Activated naive CD4-positive, alpha-beta T cell treated with anti-CD3 and anti-CD28 coated beads for 36 hours (primary cell): ENCODE measurements at regions not wholly inside any gene's neighbourhood (a gene's known extent, or its start where the extent isn't known, plus 50 kb on each side); places are given as distances from the start of the nearest gene placed in this dataset. TPM values are rescaled to one million over a fixed set of nuclear protein-coding genes. Genes with fewer than 3 reads are reported as not detected.

Experiments used
- CTCF ChIA-PET: fragments of 350-600 bp; sonication (Branson Sonifier 250); formaldehyde crosslinking; loops from one replicate; lab custom pipeline; 2021; ENCODE audit warnings: antibody characterized with exemption; lab: Charles Lee
- DNase-seq: peaks from one replicate; pipeline ENCODE4 v3.0.0-alpha.2; 2020
- H3K27ac Mint-ChIP-seq: one replicate; pipeline ENCODE4 v1.8.0; 2021; ENCODE audit warnings: mild to moderate bottlenecking, mixed read lengths
- H3K27me3 Mint-ChIP-seq: one replicate; pipeline ENCODE4 v1.8.0; 2021; ENCODE audit warnings: low read depth, mixed read lengths
- H3K36me3 Mint-ChIP-seq: one replicate; pipeline ENCODE4 v1.8.0; 2021; ENCODE audit warnings: low read depth, mixed read lengths
- H3K4me1 Mint-ChIP-seq: one replicate; pipeline ENCODE4 v1.8.0; 2021; ENCODE audit warnings: low read depth, mixed read lengths
- H3K4me3 Mint-ChIP-seq: one replicate; pipeline ENCODE4 v1.8.0; 2021; ENCODE audit warnings: mild to moderate bottlenecking, moderate library complexity, mixed read lengths
- H3K9me3 Mint-ChIP-seq: one replicate; pipeline ENCODE4 v1.8.0; 2021; ENCODE audit warnings: mixed read lengths
- intact Hi-C: fragments of 100-400 bp; cut with micrococcal nuclease; formaldehyde crosslinking; loops from one replicate; pipeline ENCODE4 v1.15.1; 2023
- microRNA-seq: library from miRNA; unstranded; fragments of <30 nt; microRNA quantifications from one replicate; pipeline ENCODE4 v1.2.0, GENCODE V29; 2022; ENCODE audit warnings: borderline microRNAs expressed, borderline replicate concordance

- Mint-ChIP-seq H3K27ac (no peak overlapping the region), H3K9me3 (no peaks in the 10 kb centered on the region)
Observed at GRCh38 chr11:103842191-103842590, 194.2 kb upstream of the DDI1 start.

GRCh38 chr11:103842795-103843194 lies 193.6 kb upstream of the DDI1 start:
- Mint-ChIP-seq H3K27me3 (no peaks in the 10 kb centered on the region), H3K4me3 (no peak overlapping the region), H3K36me3 (no peaks in the 10 kb centered on the region), H3K27ac (no peak overlapping the region), H3K4me1 (no peaks in the 10 kb centered on the region), H3K9me3 (no peaks in the 10 kb centered on the region)
- DNase-seq, result no peak
- CTCF ChIA-PET, result interaction anchor here (0.6 kb wide), 1 partner anchor 425 kb away, joined by 4 read pairs; no protein-coding TSS in a partner anchor
- intact Hi-C loops, result no loop called here

More at GRCh38 chr11:103842191-103842590, 194.2 kb upstream of the DDI1 start:
- CTCF ChIA-PET, result no interaction called here
- H3K4me3 Mint-ChIP-seq, result no peak overlapping the region
- H3K36me3 Mint-ChIP-seq, result no peaks in the 10 kb centered on the region
- DNase-seq, result no peak
- H3K4me1 Mint-ChIP-seq, result no peaks in the 10 kb centered on the region
- intact Hi-C loops, result no loop called here
- no peaks in the 10 kb centered on the region for H3K27me3 Mint-ChIP-seq

- intact Hi-C loops, result no loop called here
- Mint-ChIP-seq H3K4me1 (no peaks in the 10 kb centered on the region), H3K27ac (no peak overlapping the region), H3K36me3 (no peaks in the 10 kb centered on the region), H3K9me3 (no peaks in the 10 kb centered on the region), H3K4me3 (no peak overlapping the region), H3K27me3 (no peaks in the 10 kb centered on the region)
- DNase-seq, result no peak
- CTCF ChIA-PET, result no interaction called here
Observed at GRCh38 chr11:103844327-103845215, 191.9 kb upstream of the DDI1 start.

- no peaks in the 10 kb centered on the region for H3K9me3 Mint-ChIP-seq
- CTCF ChIA-PET, result no interaction called here
- H3K4me1 Mint-ChIP-seq, result no peaks in the 10 kb centered on the region
- no peaks in the 10 kb centered on the region for H3K36me3 Mint-ChIP-seq
- DNase-seq, result no peak
- no peak overlapping the region for H3K27ac Mint-ChIP-seq
- no peaks in the 10 kb centered on the region for H3K27me3 Mint-ChIP-seq
- intact Hi-C loops, result no loop called here
- no peak overlapping the region for H3K4me3 Mint-ChIP-seq
Observed at GRCh38 chr11:103845331-103845730, 191.1 kb upstream of the DDI1 start.

- H3K27ac Mint-ChIP-seq, result no peak overlapping the region
- H3K27me3 Mint-ChIP-seq, result no peaks in the 10 kb centered on the region
- H3K4me1 Mint-ChIP-seq, result no peaks in the 10 kb centered on the region
- no peak for DNase-seq
- no peaks in the 10 kb centered on the region for H3K9me3 Mint-ChIP-seq
- CTCF ChIA-PET, result no interaction called here
- H3K4me3 Mint-ChIP-seq, result no peak overlapping the region
- H3K36me3 Mint-ChIP-seq, result no peaks in the 10 kb centered on the region
- intact Hi-C loops, result no loop called here
Observed at GRCh38 chr11:103848686-103849085, 187.8 kb upstream of the DDI1 start.

GRCh38 chr11:103849366-103849765 lies 187.1 kb upstream of the DDI1 start:
- no peaks in the 10 kb centered on the region for H3K27me3 Mint-ChIP-seq
- H3K27ac Mint-ChIP-seq, result no peak overlapping the region
- no peaks in the 10 kb centered on the region for H3K4me1 Mint-ChIP-seq
- CTCF ChIA-PET, result no interaction called here
- no peaks in the 10 kb centered on the region for H3K9me3 Mint-ChIP-seq
- no peak overlapping the region for H3K4me3 Mint-ChIP-seq
- intact Hi-C loops, result no loop called here
- no peaks in the 10 kb centered on the region for H3K36me3 Mint-ChIP-seq
- DNase-seq, result no peak

- Mint-ChIP-seq H3K4me1 (no peaks in the 10 kb centered on the region), H3K27me3 (no peaks in the 10 kb centered on the region), H3K36me3 (no peaks in the 10 kb centered on the region), H3K9me3 (no peaks in the 10 kb centered on the region), H3K4me3 (no peak overlapping the region), H3K27ac (no peak overlapping the region)
- intact Hi-C loops, result no loop called here
- CTCF ChIA-PET, result no interaction called here
- DNase-seq, result no peak
Observed at GRCh38 chr11:103850419-103851165, 185.8 kb upstream of the DDI1 start.

- Mint-ChIP-seq H3K36me3 (no peaks in the 10 kb centered on the region), H3K9me3 (peaks cover 2% of the 10 kb centered on the region), H3K4me1 (no peaks in the 10 kb centered on the region), H3K4me3 (no peak overlapping the region), H3K27me3 (no peaks in the 10 kb centered on the region), H3K27ac (no peak overlapping the region)
- intact Hi-C loops, result no loop called here
- CTCF ChIA-PET, result no interaction called here
- no peak for DNase-seq
Observed at GRCh38 chr11:103851166-103851651, 185.2 kb upstream of the DDI1 start.

Small RNA genes in the stretch of these regions (microRNA-seq; reads per million reads assigned to microRNA genes)
- not detected for gene MIR4693
